Chondrocyte (in vitro differentiated cells): ENCODE measurements at regions not wholly inside any gene's neighbourhood (a gene's known extent, or its start where the extent isn't known, plus 50 kb on each side); places are given as distances from the start of the nearest gene placed in this dataset.
"Not testable (repeated sequence)": the region's sequence is repeated elsewhere in the genome, so short reads cannot be mapped to it uniquely, and the experiment has no call there.

Experiments
- DNase-seq: peaks from one replicate; pipeline ENCODE4 v3.0.0; 2021; ENCODE audit warnings: mixed read lengths, low spot score
- H3K27ac Mint-ChIP-seq: one replicate; pipeline ENCODE4 v1.8.0; 2021; ENCODE audit warnings: mild to moderate bottlenecking, moderate library complexity, mixed read lengths; ENCODE audit not compliant: unreplicated experiment
- H3K27me3 Mint-ChIP-seq: 2 replicates; pipeline ENCODE4 v1.8.0; 2021; ENCODE audit warnings: low read depth, mixed read lengths
- H3K36me3 Mint-ChIP-seq: 2 replicates; pipeline ENCODE4 v1.8.0; 2021; ENCODE audit warnings: low read depth, mixed read lengths
- H3K4me1 Mint-ChIP-seq: 2 replicates; pipeline ENCODE4 v1.8.0; 2021; ENCODE audit warnings: low read depth, mild to moderate bottlenecking, mixed read lengths
- H3K4me3 Mint-ChIP-seq: one replicate; pipeline ENCODE4 v1.8.0; 2021; ENCODE audit warnings: mild to moderate bottlenecking, moderate library complexity, mixed read lengths; ENCODE audit not compliant: unreplicated experiment
- H3K9me3 Mint-ChIP-seq: 2 replicates; pipeline ENCODE4 v1.8.0; 2021; ENCODE audit warnings: low read depth, mixed read lengths
- CTCF ChIP-seq: fragments of 200-600 bp; sonication (generic); IDR thresholded peaks from 2 replicates; pipeline ENCODE4 v1.5.0; 2021; ENCODE audit warnings: antibody characterized with exemption, mild to moderate bottlenecking, moderate library complexity

- DNase-seq: no peak
- H3K4me3 Mint-ChIP-seq: no peak overlapping the region
- H3K27me3 Mint-ChIP-seq: peaks cover 2% of the 10 kb centered on the region
- H3K4me1 Mint-ChIP-seq: no peaks in the 10 kb centered on the region
- TF ChIP-seq CTCF: no peak
- H3K36me3 Mint-ChIP-seq: no peaks in the 10 kb centered on the region
- H3K9me3 Mint-ChIP-seq: peaks cover 5% of the 10 kb centered on the region
- no peak overlapping the region for H3K27ac Mint-ChIP-seq
Observed at GRCh38 chr12:83932011-83932410, 980.6 kb downstream of the SLC6A15 start.

- Mint-ChIP-seq H3K4me3 (no peak overlapping the region), H3K36me3 (no peaks in the 10 kb centered on the region), H3K27ac (no peak overlapping the region), H3K9me3 (peaks cover 5% of the 10 kb centered on the region), H3K27me3 (peaks cover 2% of the 10 kb centered on the region), H3K4me1 (no peaks in the 10 kb centered on the region)
- no peak for TF ChIP-seq CTCF
- DNase-seq: no peak
Observed at GRCh38 chr12:83931451-83931850, 981.1 kb downstream of the SLC6A15 start.

GRCh38 chr12:83929792-83930191, 982.8 kb downstream of the SLC6A15 start:
- H3K9me3 Mint-ChIP-seq, H3K27ac Mint-ChIP-seq: not testable (repeated sequence)

GRCh38 chr12:83920821-83921547, 991.6 kb downstream of the SLC6A15 start:
- Mint-ChIP-seq H3K27ac (no peak overlapping the region), H3K36me3 (no peaks in the 10 kb centered on the region), H3K4me1 (no peaks in the 10 kb centered on the region), H3K4me3 (no peak overlapping the region), H3K9me3 (no peaks in the 10 kb centered on the region), H3K27me3 (no peaks in the 10 kb centered on the region)
- DNase-seq: no peak
- TF ChIP-seq CTCF: no peak

More at GRCh38 chr12:83929792-83930191, 982.8 kb downstream of the SLC6A15 start:
- not testable (repeated sequence) for H3K4me1 Mint-ChIP-seq, H3K36me3 Mint-ChIP-seq, H3K4me3 Mint-ChIP-seq, H3K27me3 Mint-ChIP-seq, DNase-seq

GRCh38 chr12:83919081-83919480, 993.5 kb downstream of the SLC6A15 start:
- TF ChIP-seq CTCF: no peak
- no peaks in the 10 kb centered on the region for H3K36me3 Mint-ChIP-seq
- no peaks in the 10 kb centered on the region for H3K4me1 Mint-ChIP-seq
- no peak overlapping the region for H3K27ac Mint-ChIP-seq
- no peak for DNase-seq
- H3K4me3 Mint-ChIP-seq: no peak overlapping the region
- no peaks in the 10 kb centered on the region for H3K27me3 Mint-ChIP-seq
- no peaks in the 10 kb centered on the region for H3K9me3 Mint-ChIP-seq

- no peak overlapping the region for H3K4me3 Mint-ChIP-seq
- H3K27me3 Mint-ChIP-seq: no peaks in the 10 kb centered on the region
- no peaks in the 10 kb centered on the region for H3K4me1 Mint-ChIP-seq
- H3K9me3 Mint-ChIP-seq: peaks cover 11% of the 10 kb centered on the region
- H3K36me3 Mint-ChIP-seq: no peaks in the 10 kb centered on the region
- DNase-seq: no peak
- no peak overlapping the region for H3K27ac Mint-ChIP-seq
- TF ChIP-seq CTCF: no peak
Observed at GRCh38 chr12:83904175-83904574, 1008.4 kb downstream of the SLC6A15 start.
